K562 (cell line): ENCODE measurements at regions not wholly inside any gene's neighbourhood (a gene's known extent, or its start where the extent isn't known, plus 50 kb on each side); places are given as distances from the start of the nearest gene placed in this dataset.

Source experiments
- GABPA ChIP-seq: fragments of 200-800 bp; sonication (Bioruptor generic); conservative IDR thresholded peaks from 2 replicates; pipeline ENCODE4 v1.6.1; 2016; ENCODE audit warnings: low read depth, missing genetic modification characterization, missing compliant biosample characterization
- ZNF224 ChIP-seq: sonication (generic); formaldehyde crosslinking; IDR thresholded peaks from 2 replicates; pipeline ENCODE4 v1.8.0; 2022; ENCODE audit warnings: mild to moderate bottlenecking, missing genetic modification reagents
- TF ChIP-seq, protein P1 (sequence below), 3 experiments: IDR thresholded peaks in 2 of 3; conservative IDR thresholded peaks in 1 of 3; 2 replicates each; pipeline ENCODE4 v1.5.1; 2011 to 2012; ENCODE audit warnings: low read length in 3 of 3, mild to moderate bottlenecking in 3 of 3, control low read depth in 2 of 3, improper control_type of control experiment in 1 of 3, inconsistent platforms in 1 of 3, low read depth in 1 of 3, mixed read lengths in 1 of 3, moderate library complexity in 1 of 3; ENCODE audit not compliant: insufficient read depth in 2 of 3

DNA sequence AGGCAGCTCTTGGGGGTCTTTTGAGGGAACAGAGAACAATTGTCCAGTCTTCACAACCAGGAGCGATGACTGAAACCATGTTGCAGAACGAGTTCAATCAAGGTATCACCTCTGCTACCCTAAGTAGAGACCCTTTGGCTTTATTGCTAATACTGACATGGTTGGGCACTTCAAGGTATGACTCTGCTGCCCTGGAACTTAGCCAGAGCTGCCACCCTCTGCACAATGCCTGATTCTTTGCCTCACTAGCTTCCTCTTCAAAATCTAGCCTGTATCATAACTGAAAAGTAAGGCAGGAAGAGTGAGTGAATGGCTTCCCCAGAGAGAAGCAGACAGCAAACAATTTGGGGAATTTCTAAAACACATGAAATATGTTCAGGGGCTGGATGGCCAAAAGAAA lies 592.7 kb upstream of the NRSN1 start:
- TF ChIP-seq GABPA (tag) (no peak), ZNF224 (CRISPR knock-in tag) (no peak)
- TF ChIP-seq, protein P1, sequence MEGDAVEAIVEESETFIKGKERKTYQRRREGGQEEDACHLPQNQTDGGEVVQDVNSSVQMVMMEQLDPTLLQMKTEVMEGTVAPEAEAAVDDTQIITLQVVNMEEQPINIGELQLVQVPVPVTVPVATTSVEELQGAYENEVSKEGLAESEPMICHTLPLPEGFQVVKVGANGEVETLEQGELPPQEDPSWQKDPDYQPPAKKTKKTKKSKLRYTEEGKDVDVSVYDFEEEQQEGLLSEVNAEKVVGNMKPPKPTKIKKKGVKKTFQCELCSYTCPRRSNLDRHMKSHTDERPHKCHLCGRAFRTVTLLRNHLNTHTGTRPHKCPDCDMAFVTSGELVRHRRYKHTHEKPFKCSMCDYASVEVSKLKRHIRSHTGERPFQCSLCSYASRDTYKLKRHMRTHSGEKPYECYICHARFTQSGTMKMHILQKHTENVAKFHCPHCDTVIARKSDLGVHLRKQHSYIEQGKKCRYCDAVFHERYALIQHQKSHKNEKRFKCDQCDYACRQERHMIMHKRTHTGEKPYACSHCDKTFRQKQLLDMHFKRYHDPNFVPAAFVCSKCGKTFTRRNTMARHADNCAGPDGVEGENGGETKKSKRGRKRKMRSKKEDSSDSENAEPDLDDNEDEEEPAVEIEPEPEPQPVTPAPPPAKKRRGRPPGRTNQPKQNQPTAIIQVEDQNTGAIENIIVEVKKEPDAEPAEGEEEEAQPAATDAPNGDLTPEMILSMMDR (IDR thresholded peaks at IDR 0.05 in 2 of 3, conservative IDR thresholded peaks at IDR 0.05 in 1 of 3; ENCODE audit: insufficient read depth in 2 of 3, low read depth in 1 of 3, low read length in 3 of 3) = no peak
